ENCODE measurements at regions not wholly inside any gene's neighbourhood (a gene's known extent, or its start where the extent isn't known, plus 50 kb on each side); places are given as distances from the start of the nearest gene placed in this dataset.

- TF ChIP-seq, protein P1, sequence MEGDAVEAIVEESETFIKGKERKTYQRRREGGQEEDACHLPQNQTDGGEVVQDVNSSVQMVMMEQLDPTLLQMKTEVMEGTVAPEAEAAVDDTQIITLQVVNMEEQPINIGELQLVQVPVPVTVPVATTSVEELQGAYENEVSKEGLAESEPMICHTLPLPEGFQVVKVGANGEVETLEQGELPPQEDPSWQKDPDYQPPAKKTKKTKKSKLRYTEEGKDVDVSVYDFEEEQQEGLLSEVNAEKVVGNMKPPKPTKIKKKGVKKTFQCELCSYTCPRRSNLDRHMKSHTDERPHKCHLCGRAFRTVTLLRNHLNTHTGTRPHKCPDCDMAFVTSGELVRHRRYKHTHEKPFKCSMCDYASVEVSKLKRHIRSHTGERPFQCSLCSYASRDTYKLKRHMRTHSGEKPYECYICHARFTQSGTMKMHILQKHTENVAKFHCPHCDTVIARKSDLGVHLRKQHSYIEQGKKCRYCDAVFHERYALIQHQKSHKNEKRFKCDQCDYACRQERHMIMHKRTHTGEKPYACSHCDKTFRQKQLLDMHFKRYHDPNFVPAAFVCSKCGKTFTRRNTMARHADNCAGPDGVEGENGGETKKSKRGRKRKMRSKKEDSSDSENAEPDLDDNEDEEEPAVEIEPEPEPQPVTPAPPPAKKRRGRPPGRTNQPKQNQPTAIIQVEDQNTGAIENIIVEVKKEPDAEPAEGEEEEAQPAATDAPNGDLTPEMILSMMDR (conservative IDR thresholded peaks at IDR 0.05; ENCODE audit: low read length) = no peak
- no peak for TF ChIP-seq EZH2phosphoT487 (IDR thresholded peaks at IDR 0.05; ENCODE audit: borderline replicate concordance)
These were observed 2313.3 kb downstream of the ARAP2 start for GRCh38 chr4:33931026-33931425.

Measured in Loucy (cell line).